Tibial nerve (tissue), 4 donors: ENCODE measurements at regions not wholly inside any gene's neighbourhood (a gene's known extent, or its start where the extent isn't known, plus 50 kb on each side); places are given as distances from the start of the nearest gene placed in this dataset.

Experiments used
- DNase-seq, 2 donors: peaks; one replicate each; pipeline ENCODE4 v3.0.0-alpha.2; 2019; ENCODE audit warnings: low spot score in 2 of 2
- H3K27ac ChIP-seq, 4 donors: fragments of 200-600 bp; sonication (generic) in 3 of 4; one replicate each; pipeline ENCODE4 v1.5.1; 2017 to 2019; ENCODE audit warnings: mild to moderate bottlenecking in 1 of 4
- H3K27me3 ChIP-seq, 2 donors: fragments of 200-600 bp; sonication (generic) in 1 of 2; one replicate each; pipeline versions ENCODE4 v1.5.1 to v1.6.0; 2017 to 2019
- H3K36me3 ChIP-seq, 3 donors: fragments of 200-600 bp; sonication (generic); one replicate each; pipeline ENCODE4 v1.5.1; 2018 to 2019
- H3K4me1 ChIP-seq, 4 donors: fragments of 200-600 bp; sonication (generic) in 3 of 4; one replicate each; pipeline ENCODE4 v1.5.1; 2017 to 2019
- H3K4me3 ChIP-seq, 4 donors: fragments of 200-600 bp; sonication (generic) in 3 of 4; one replicate each; pipeline ENCODE4 v1.5.1; 2017 to 2019; ENCODE audit warnings: mild to moderate bottlenecking in 1 of 4, moderate library complexity in 1 of 4
- H3K9me3 ChIP-seq, 4 donors: fragments of 200-600 bp; sonication (generic) in 3 of 4; one replicate each; pipeline ENCODE4 v1.5.1; 2017 to 2019
- CTCF ChIP-seq, 5 experiments: fragments of 200-600 bp in 3 of 5; fragments of 450-650 bp in 2 of 5; sonication (generic) in 3 of 5; IDR thresholded peaks; one replicate each; pipeline ENCODE4 v1.5.1; 2016 to 2019; ENCODE audit warnings: antibody characterized with exemption in 5 of 5, mild to moderate bottlenecking in 3 of 5, moderate library complexity in 2 of 5
- EP300 ChIP-seq, 2 donors: sonication (generic); formaldehyde crosslinking; IDR thresholded peaks; one replicate each; pipeline ENCODE4 v1.6.1; 2017; ENCODE audit warnings: antibody characterized with exemption in 2 of 2, mild to moderate bottlenecking in 1 of 2
- POLR2A ChIP-seq, 2 donors: fragments of 450-650 bp; IDR thresholded peaks; one replicate each; pipeline ENCODE4 v1.6.1; 2017; ENCODE audit warnings: antibody characterized with exemption in 2 of 2, mild to moderate bottlenecking in 2 of 2, moderate library complexity in 2 of 2
- WGBS, 2 donors: methylation state at CpG; one replicate each; pipeline ENCODE4 v1.1.5; 2018; 5-methylcytosine and 5-hydroxymethylcytosine counted together

DNA sequence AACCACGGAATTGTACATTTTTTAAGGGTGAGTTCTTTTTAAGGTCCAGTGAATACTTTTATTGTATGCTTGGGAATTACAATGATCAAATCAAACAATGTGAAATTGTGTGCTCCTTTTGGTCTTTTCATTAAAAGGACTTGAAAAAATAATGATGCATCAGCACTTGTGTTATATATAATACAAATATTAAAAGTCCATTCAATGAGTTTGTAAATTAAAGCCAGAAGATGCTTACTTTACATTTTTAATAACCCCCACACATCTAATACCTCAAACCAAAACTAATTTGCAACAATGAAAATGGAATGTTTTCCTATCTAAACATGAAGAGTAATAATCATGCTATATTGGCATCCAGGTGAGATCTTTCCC lies 369.8 kb upstream of the LCORL start:
- no peak for TF ChIP-seq EP300 (IDR thresholded peaks at IDR 0.05)
- TF ChIP-seq POLR2A (IDR thresholded peaks at IDR 0.05): no peak
- no peak for TF ChIP-seq CTCF (IDR thresholded peaks at IDR 0.05)
- DNase-seq: no peak
- H3K9me3 ChIP-seq: no peaks in the 10 kb centered on the region
- H3K36me3 ChIP-seq: no peaks in the 10 kb centered on the region
- WGBS, 2 donors: 26 to 28% methylated on average over 1 of the region's 1 CpG
- no peaks in the 10 kb centered on the region for H3K27me3 ChIP-seq
- H3K4me1 ChIP-seq: no peaks in the 10 kb centered on the region
- no peak overlapping the region for H3K27ac ChIP-seq
- H3K4me3 ChIP-seq: no peak overlapping the region

DNA sequence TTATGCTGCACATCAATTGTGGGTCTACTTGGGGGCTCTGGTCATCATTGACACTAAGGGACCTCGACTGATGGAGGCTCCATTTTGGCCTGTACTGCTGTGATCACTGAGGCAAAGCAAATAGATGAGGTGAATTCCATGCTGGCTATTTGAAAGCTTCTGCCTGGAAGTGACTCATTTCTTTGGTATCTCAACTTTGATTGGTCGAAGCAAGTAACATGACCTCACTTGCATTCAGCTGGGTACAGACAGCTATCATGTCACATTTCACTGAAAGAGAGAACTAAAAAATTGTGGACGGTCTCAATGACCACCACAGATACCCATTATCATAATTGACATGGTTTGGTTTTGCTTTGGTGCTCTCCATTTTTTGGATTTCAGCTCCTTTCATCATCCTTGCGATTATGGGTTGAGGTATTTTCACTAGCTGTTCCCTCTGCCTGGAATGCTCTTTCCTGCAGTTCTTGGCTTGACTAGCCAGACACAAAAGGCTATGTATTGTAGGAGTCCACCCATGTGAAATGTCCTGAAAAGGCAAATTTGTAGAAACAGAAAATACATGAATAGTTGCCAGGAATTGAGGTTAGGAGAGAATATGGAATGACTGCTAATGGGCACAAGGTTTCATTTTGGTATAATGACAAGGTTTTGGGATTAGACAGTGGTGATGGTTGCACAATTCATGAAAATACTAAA lies 369.2 kb upstream of the LCORL start:
- Histone ChIP-seq H3K27ac (no peak overlapping the region), H3K36me3 (no peaks in the 10 kb centered on the region), H3K4me1 (no peaks in the 10 kb centered on the region), H3K27me3 (no peaks in the 10 kb centered on the region), H3K4me3 (no peak overlapping the region), H3K9me3 (no peaks in the 10 kb centered on the region)
- no peak for TF ChIP-seq EP300 (IDR thresholded peaks at IDR 0.05)
- WGBS, 2 donors: 76 to 80% methylated on average over 4 of the region's 4 CpGs
- DNase-seq: no peak

DNA sequence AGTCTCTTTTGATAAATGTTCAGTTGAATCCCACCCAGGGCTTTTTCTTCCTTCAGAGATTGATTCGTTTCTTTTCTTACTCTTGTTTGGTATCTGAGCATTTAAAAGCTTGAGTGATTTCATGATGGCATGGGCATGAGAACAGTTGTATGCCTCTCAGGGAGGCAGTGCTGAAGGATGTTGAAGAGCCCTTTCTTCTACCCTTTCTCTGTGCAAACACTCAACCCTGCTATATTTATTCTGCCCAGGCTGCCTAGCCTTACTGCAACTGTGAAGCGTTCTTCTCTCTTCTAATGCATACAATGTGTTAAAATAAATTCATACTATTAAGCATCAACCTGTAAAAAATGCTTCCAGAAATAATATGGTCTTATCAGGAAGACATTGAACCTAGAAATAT lies 367.6 kb upstream of the LCORL start:
- H3K4me1 ChIP-seq: no peaks in the 10 kb centered on the region
- H3K27me3 ChIP-seq: no peaks in the 10 kb centered on the region
- H3K9me3 ChIP-seq: peaks cover 0 to 6% (median 0%) of the 10 kb centered on the region in 4 donors
- H3K4me3 ChIP-seq: no peak overlapping the region
- TF ChIP-seq POLR2A (IDR thresholded peaks at IDR 0.05) (no peak), EP300 (IDR thresholded peaks at IDR 0.05) (no peak), CTCF (IDR thresholded peaks at IDR 0.05) (no peak)
- DNase-seq: no peak
- no peak overlapping the region for H3K27ac ChIP-seq
- 86 to 87% methylated on average over 2 of the region's 2 CpGs for WGBS, 2 donors
- H3K36me3 ChIP-seq: no peaks in the 10 kb centered on the region

DNA sequence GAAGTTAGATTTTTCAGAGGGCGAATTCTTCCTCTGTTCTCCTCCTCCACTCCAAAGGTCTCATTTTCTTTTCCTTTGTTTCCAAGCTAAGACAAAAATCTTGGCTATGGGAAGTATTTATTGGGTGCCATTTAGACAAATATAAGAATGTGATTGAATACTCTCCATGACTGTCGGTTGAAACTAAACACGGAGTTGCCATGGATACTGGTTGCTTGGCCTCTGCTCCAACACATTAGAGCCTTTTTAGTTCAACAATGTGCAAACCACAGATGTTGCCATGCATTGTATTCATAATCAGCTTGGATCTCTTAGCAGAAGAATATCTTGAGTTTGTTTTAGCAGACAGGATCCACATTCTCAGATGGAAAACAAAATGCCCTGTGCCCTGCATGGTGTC lies 366.5 kb upstream of the LCORL start:
- Histone ChIP-seq H3K27me3 (no peaks in the 10 kb centered on the region), H3K4me1 (no peaks in the 10 kb centered on the region), H3K27ac (no peak overlapping the region), H3K4me3 (no peak overlapping the region), H3K36me3 (no peaks in the 10 kb centered on the region), H3K9me3 (peaks cover 0 to 8% (median 0%) of the 10 kb centered on the region in 4 donors)
- TF ChIP-seq CTCF (IDR thresholded peaks at IDR 0.05) (no peak), EP300 (IDR thresholded peaks at IDR 0.05) (no peak), POLR2A (IDR thresholded peaks at IDR 0.05) (no peak)
- DNase-seq: no peak
- 26 to 29% methylated on average over 3 of the region's 3 CpGs for WGBS, 2 donors

GRCh38 chr4:18381186-18381585 lies 359.6 kb upstream of the LCORL start:
- WGBS, 2 donors: 61 to 63% methylated on average over 1 of the region's 1 CpG

More at GRCh38 chr4:18381186-18381585, 359.6 kb upstream of the LCORL start:
- H3K36me3 ChIP-seq: no peaks in the 10 kb centered on the region
- no peak for DNase-seq
- no peak for TF ChIP-seq POLR2A (IDR thresholded peaks at IDR 0.05)
- TF ChIP-seq CTCF (IDR thresholded peaks at IDR 0.05): no peak
- no peak for TF ChIP-seq EP300 (IDR thresholded peaks at IDR 0.05)
- peaks cover 0 to 8% (median 0%) of the 10 kb centered on the region in 4 donors for H3K9me3 ChIP-seq
- no peaks in the 10 kb centered on the region for H3K27me3 ChIP-seq
- no peaks in the 10 kb centered on the region for H3K4me1 ChIP-seq
- H3K27ac ChIP-seq: no peak overlapping the region
- H3K4me3 ChIP-seq: no peak overlapping the region
